ENCODE measurements at regions not wholly inside any gene's neighbourhood (a gene's known extent, or its start where the extent isn't known, plus 50 kb on each side); places are given as distances from the start of the nearest gene placed in this dataset.

DNA sequence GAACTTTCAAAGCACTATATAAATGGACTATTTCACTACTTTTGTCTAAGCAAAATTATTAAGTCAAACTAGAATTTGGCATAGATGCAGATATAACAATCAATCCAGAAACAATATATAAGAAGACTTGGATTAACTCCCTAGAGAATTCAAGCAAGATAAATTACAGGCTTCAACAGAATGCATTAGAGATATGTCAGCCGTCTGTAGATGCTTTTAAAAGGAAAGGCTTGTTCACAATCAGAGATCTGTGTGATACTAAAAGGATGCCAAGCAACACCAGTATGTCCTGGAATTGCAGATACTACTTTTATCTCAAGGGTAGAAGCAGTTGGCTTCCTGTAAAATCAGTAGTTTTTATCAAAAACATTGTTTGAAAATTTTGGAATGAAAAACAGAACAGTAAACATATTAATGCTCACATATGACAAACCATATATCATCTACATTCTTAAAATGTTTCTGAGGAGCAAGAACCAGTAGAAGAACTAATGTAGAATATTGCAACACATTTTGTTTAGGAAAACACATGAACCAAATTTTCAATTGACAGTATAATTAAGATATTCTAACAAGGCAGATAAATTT lies 947.9 kb upstream of the LRRN3 start:
- H3F3A ChIP-seq (ENCODE audit: control insufficient read depth, insufficient read depth), result no peaks in the 10 kb centered on the region
- H3K27me3 ChIP-seq (ENCODE audit: control insufficient read depth, low read length), result no peaks in the 10 kb centered on the region
- H3K27ac ChIP-seq (ENCODE audit: low read depth, low read length), result no peak overlapping the region
- TF ChIP-seq EZH2phosphoT487 (IDR thresholded peaks at IDR 0.05; ENCODE audit: borderline replicate concordance, low read length), result no peak
- TF ChIP-seq, protein P1, sequence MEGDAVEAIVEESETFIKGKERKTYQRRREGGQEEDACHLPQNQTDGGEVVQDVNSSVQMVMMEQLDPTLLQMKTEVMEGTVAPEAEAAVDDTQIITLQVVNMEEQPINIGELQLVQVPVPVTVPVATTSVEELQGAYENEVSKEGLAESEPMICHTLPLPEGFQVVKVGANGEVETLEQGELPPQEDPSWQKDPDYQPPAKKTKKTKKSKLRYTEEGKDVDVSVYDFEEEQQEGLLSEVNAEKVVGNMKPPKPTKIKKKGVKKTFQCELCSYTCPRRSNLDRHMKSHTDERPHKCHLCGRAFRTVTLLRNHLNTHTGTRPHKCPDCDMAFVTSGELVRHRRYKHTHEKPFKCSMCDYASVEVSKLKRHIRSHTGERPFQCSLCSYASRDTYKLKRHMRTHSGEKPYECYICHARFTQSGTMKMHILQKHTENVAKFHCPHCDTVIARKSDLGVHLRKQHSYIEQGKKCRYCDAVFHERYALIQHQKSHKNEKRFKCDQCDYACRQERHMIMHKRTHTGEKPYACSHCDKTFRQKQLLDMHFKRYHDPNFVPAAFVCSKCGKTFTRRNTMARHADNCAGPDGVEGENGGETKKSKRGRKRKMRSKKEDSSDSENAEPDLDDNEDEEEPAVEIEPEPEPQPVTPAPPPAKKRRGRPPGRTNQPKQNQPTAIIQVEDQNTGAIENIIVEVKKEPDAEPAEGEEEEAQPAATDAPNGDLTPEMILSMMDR (IDR thresholded peaks at IDR 0.05; ENCODE audit: low read depth, low read length, poor library complexity, severe bottlenecking), result no peak
- H3K9me3 ChIP-seq (ENCODE audit: control insufficient read depth, insufficient read depth, low read length), result peaks cover under 1% of the 10 kb centered on the region; the same call in 1 of the 2 replicates
- H3K79me2 ChIP-seq (ENCODE audit: control insufficient read depth, low read length), result no peaks in the 10 kb centered on the region
- no peaks in the 10 kb centered on the region for H3K36me3 ChIP-seq (ENCODE audit: control insufficient read depth, low read length)
- H3K9me2 ChIP-seq (replicated peaks; ENCODE audit: control insufficient read depth, low read length), result 0 out of 2 replicates have a peak, but pooled peaks cover 2% of the 10 kb centered on the region
- H3K4me2 ChIP-seq (ENCODE audit: low read length), result no peak overlapping the region
- no peak overlapping the region for H3K4me3 ChIP-seq (ENCODE audit: low read length)
- no peaks in the 10 kb centered on the region for H4K20me1 ChIP-seq (ENCODE audit: control insufficient read depth, insufficient read depth, low read depth, low read length)
- no peaks in the 10 kb centered on the region for H3K4me1 ChIP-seq (ENCODE audit: control insufficient read depth, low read length)

DNA sequence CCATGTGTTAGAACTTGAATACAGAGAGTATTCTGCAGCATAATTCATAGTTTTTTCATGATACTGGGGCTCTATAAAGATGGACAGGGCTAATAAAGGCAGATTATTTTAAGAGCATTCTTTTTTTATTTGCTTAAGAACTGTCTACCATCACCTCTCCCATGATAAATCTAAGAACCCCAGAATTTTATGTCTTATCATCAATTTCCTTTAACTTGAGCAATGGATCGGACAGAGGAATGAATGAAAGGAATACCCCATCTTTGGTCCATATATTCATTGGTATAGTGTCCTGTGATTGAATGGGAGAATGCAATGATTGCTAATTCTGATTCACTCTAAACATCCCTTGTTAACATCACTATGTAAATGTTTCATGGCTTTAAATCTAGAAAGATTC lies 946.3 kb upstream of the LRRN3 start:
- no peaks in the 10 kb centered on the region for H3K4me1 ChIP-seq (ENCODE audit: control insufficient read depth, low read length)
- H3K36me3 ChIP-seq (ENCODE audit: control insufficient read depth, low read length), result no peaks in the 10 kb centered on the region
- peaks cover 5% of the 10 kb centered on the region; the same call in 1 of the 2 replicates for H3K9me3 ChIP-seq (ENCODE audit: control insufficient read depth, insufficient read depth, low read length)
- H3K79me2 ChIP-seq (ENCODE audit: control insufficient read depth, low read length), result no peaks in the 10 kb centered on the region
- H3K9me2 ChIP-seq (replicated peaks; ENCODE audit: control insufficient read depth, low read length), result 0 out of 2 replicates have a peak, but pooled peaks cover 2% of the 10 kb centered on the region
- H3K27me3 ChIP-seq (ENCODE audit: control insufficient read depth, low read length), result no peaks in the 10 kb centered on the region
- no peak overlapping the region for H3K4me3 ChIP-seq (ENCODE audit: low read length)
- no peak overlapping the region for H3K27ac ChIP-seq (ENCODE audit: low read depth, low read length)
- H3K4me2 ChIP-seq (ENCODE audit: low read length), result no peak overlapping the region
- no peaks in the 10 kb centered on the region for H3F3A ChIP-seq (ENCODE audit: control insufficient read depth, insufficient read depth)
- TF ChIP-seq, protein P1 (IDR thresholded peaks at IDR 0.05; ENCODE audit: low read depth, low read length, poor library complexity, severe bottlenecking), result no peak
- no peak for TF ChIP-seq EZH2phosphoT487 (IDR thresholded peaks at IDR 0.05; ENCODE audit: borderline replicate concordance, low read length)
- H4K20me1 ChIP-seq (ENCODE audit: control insufficient read depth, insufficient read depth, low read depth, low read length), result no peaks in the 10 kb centered on the region

DNA sequence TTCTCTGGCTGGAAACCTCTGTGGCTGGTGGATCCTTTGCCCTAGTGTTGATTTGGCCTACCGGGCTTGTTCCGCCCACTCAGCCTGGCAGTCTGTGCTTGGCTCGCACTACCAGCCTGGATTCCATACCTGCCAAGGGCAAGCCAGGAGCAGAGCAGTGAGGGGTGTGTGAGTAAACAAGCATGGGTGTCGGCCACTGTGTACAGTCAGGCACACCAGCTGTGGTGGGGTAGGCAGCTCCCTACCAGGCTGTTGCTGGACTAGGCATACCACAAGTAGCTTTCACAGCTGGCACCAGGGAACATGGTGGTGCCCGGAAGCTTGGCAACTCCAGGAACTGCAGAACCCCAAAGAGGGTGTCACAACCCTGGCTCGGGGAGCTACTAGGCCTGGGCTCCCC lies 942.9 kb upstream of the LRRN3 start:
- no peak overlapping the region for H3K4me3 ChIP-seq (ENCODE audit: low read length)
- no peaks in the 10 kb centered on the region for H3F3A ChIP-seq (ENCODE audit: control insufficient read depth, insufficient read depth)
- H3K79me2 ChIP-seq (ENCODE audit: control insufficient read depth, low read length), result no peaks in the 10 kb centered on the region
- no peak overlapping the region for H3K4me2 ChIP-seq (ENCODE audit: low read length)
- no peaks in the 10 kb centered on the region for H3K4me1 ChIP-seq (ENCODE audit: control insufficient read depth, low read length)
- 0 out of 2 replicates have a peak, but pooled peaks cover 2% of the 10 kb centered on the region for H3K9me2 ChIP-seq (replicated peaks; ENCODE audit: control insufficient read depth, low read length)
- no peak for TF ChIP-seq EZH2phosphoT487 (IDR thresholded peaks at IDR 0.05; ENCODE audit: borderline replicate concordance, low read length)
- TF ChIP-seq, protein P1 (IDR thresholded peaks at IDR 0.05; ENCODE audit: low read depth, low read length, poor library complexity, severe bottlenecking), result no peak
- no peaks in the 10 kb centered on the region for H3K27me3 ChIP-seq (ENCODE audit: control insufficient read depth, low read length)
- H4K20me1 ChIP-seq (ENCODE audit: control insufficient read depth, insufficient read depth, low read depth, low read length), result no peaks in the 10 kb centered on the region
- no peak overlapping the region for H3K27ac ChIP-seq (ENCODE audit: low read depth, low read length)
- H3K9me3 ChIP-seq (ENCODE audit: control insufficient read depth, insufficient read depth, low read length), result peaks cover 5% of the 10 kb centered on the region; the same call in 1 of the 2 replicates
- H3K36me3 ChIP-seq (ENCODE audit: control insufficient read depth, low read length), result no peaks in the 10 kb centered on the region
